OCI-LY7 (cell line): ENCODE measurements at regions not wholly inside any gene's neighbourhood (a gene's known extent, or its start where the extent isn't known, plus 50 kb on each side); places are given as distances from the start of the nearest gene placed in this dataset.

ENCODE experiments used
- BruUV-seq: library from RNA; stranded (reverse); fragments of 400-500 nt; replicated peaks from 2 replicates; lab custom pipeline; 2021; lab: Mats Ljungman, UMichigan
- CTCF ChIA-PET: fragments of 300-600 bp; sonication (Branson Sonifier 250); formaldehyde crosslinking; loops from one replicate; lab custom pipeline; 2022; ENCODE audit warnings: antibody characterized with exemption; ENCODE audit not compliant: unreplicated experiment; lab: Charles Lee
- POLR2A ChIA-PET: fragments of 300-600 bp; sonication (Branson Sonifier 250); formaldehyde crosslinking; loops from one replicate; lab custom pipeline; 2022; ENCODE audit warnings: antibody characterized with exemption; lab: Charles Lee
- DNase-seq: peaks from one replicate; pipeline ENCODE4 v3.0.0-alpha.2; 2015; ENCODE audit warnings: low spot score
- H2AFZ ChIP-seq: fragments of 200-600 bp; sonication (generic), shearing (Covaris generic); 2 replicates; pipeline ENCODE4 v1.6.1; 2014; ENCODE audit warnings: mild to moderate bottlenecking, antibody characterized with exemption, low read length, moderate library complexity
- H3K27ac ChIP-seq: fragments of 200-600 bp; sonication (generic); 2 replicates; pipeline ENCODE4 v1.5.1; 2014; ENCODE audit warnings: mixed run types, low read depth, mild to moderate bottlenecking, moderate library complexity, low read length, inconsistent platforms; ENCODE audit not compliant: poor library complexity, severe bottlenecking
- H3K36me3 ChIP-seq: fragments of 200-600 bp; sonication (generic); 2 replicates; pipeline ENCODE4 v1.6.1; 2014; ENCODE audit warnings: mild to moderate bottlenecking, antibody characterized with exemption, low read length, moderate library complexity, mixed read lengths; ENCODE audit not compliant: insufficient read depth
- H3K4me1 ChIP-seq: fragments of 200-600 bp; sonication (generic); 2 replicates; pipeline ENCODE4 v1.5.1; 2014; ENCODE audit warnings: mild to moderate bottlenecking, low read length; ENCODE audit not compliant: insufficient read depth, poor library complexity, severe bottlenecking
- H3K4me2 ChIP-seq: fragments of 200-600 bp; sonication (generic); 2 replicates; pipeline ENCODE4 v1.6.1; 2014; ENCODE audit warnings: mild to moderate bottlenecking, low read length
- H3K4me3 ChIP-seq: fragments of 200-600 bp; sonication (generic); 2 replicates; pipeline ENCODE4 v1.5.1; 2014; ENCODE audit warnings: mild to moderate bottlenecking, low read depth, low read length; ENCODE audit not compliant: poor library complexity, severe bottlenecking
- H3K79me2 ChIP-seq: fragments of 200-600 bp; sonication (generic); 2 replicates; pipeline ENCODE4 v1.6.1; 2016; ENCODE audit warnings: low read depth, mild to moderate bottlenecking, low read length, moderate library complexity, mixed read lengths; ENCODE audit not compliant: insufficient read depth
- H3K9me2 ChIP-seq: fragments of 200-600 bp; sonication (generic); 2 replicates; pipeline ENCODE4 v1.6.1; 2016; ENCODE audit warnings: mild to moderate bottlenecking, low read length, mixed read lengths; ENCODE audit not compliant: insufficient read depth
- H3K9me3 ChIP-seq: fragments of 200-600 bp; sonication (generic); 2 replicates; pipeline ENCODE4 v1.6.1; 2014; ENCODE audit warnings: mild to moderate bottlenecking, mixed run types, low read length, mixed read lengths
- H4K20me1 ChIP-seq: fragments of 200-600 bp; sonication (generic); 2 replicates; pipeline ENCODE4 v1.6.1; 2014; ENCODE audit warnings: mild to moderate bottlenecking, antibody characterized with exemption, low read length, moderate library complexity, mixed read lengths; ENCODE audit not compliant: insufficient read depth
- EZH2phosphoT487 ChIP-seq: fragments of 200-600 bp; sonication (generic); IDR thresholded peaks from 2 replicates; pipeline ENCODE4 v1.6.1; 2018; ENCODE audit warnings: low read depth, borderline replicate concordance, mild to moderate bottlenecking, mixed run types, antibody characterized with exemption, low read length, moderate library complexity, mixed read lengths
- intact Hi-C: fragments of 100-400 bp; cut with micrococcal nuclease; formaldehyde crosslinking; loops from one replicate; pipeline ENCODE4 v1.10.0; 2022; ENCODE audit not compliant: unreplicated experiment
- TF ChIP-seq, protein P1 (sequence below): fragments of 200-600 bp; sonication (generic); conservative IDR thresholded peaks from 2 replicates; pipeline ENCODE4 v1.5.1; 2014; ENCODE audit warnings: mild to moderate bottlenecking, antibody characterized with exemption, low read length, moderate library complexity, mixed read lengths

GRCh38 chr18:33863912-33864311 lies 285.9 kb downstream of the ASXL3 start:
- intact Hi-C loops = no loop called here
- DNase-seq = no peak
- Histone ChIP-seq H3K9me2 (no peaks in the 10 kb centered on the region), H3K4me3 (no peak overlapping the region), H3K9me3 (peaks cover 16% of the 10 kb centered on the region; the same call in 1 of the 2 replicates), H3K27ac (no peak overlapping the region), H3K4me2 (no peak overlapping the region), H3K79me2 (peaks cover 5% of the 10 kb centered on the region; the same call in 1 of the 2 replicates), H4K20me1 (no peaks in the 10 kb centered on the region), H2AFZ (no peak overlapping the region), H3K4me1 (no peaks in the 10 kb centered on the region), H3K36me3 (peaks cover 66% of the 10 kb centered on the region)
- ChIA-PET POLR2A (no interaction called here), CTCF (no interaction called here)
- BruUV-seq = no TSS peak
- TF ChIP-seq, protein P1, sequence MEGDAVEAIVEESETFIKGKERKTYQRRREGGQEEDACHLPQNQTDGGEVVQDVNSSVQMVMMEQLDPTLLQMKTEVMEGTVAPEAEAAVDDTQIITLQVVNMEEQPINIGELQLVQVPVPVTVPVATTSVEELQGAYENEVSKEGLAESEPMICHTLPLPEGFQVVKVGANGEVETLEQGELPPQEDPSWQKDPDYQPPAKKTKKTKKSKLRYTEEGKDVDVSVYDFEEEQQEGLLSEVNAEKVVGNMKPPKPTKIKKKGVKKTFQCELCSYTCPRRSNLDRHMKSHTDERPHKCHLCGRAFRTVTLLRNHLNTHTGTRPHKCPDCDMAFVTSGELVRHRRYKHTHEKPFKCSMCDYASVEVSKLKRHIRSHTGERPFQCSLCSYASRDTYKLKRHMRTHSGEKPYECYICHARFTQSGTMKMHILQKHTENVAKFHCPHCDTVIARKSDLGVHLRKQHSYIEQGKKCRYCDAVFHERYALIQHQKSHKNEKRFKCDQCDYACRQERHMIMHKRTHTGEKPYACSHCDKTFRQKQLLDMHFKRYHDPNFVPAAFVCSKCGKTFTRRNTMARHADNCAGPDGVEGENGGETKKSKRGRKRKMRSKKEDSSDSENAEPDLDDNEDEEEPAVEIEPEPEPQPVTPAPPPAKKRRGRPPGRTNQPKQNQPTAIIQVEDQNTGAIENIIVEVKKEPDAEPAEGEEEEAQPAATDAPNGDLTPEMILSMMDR = no peak
- no peak for TF ChIP-seq EZH2phosphoT487

GRCh38 chr18:33854827-33855139 lies 276.8 kb downstream of the ASXL3 start:
- peak; percentile 33 for DNase-seq
- TF ChIP-seq EZH2phosphoT487 = no peak
- TF ChIP-seq, protein P1 = no peak
- CTCF ChIA-PET = interaction anchor here (1.9 kb wide), 1 partner anchor 11 kb away, joined by 7 read pairs; no protein-coding TSS in a partner anchor
- Histone ChIP-seq H3K4me3 (peak overlapping the region; percentile 74), H4K20me1 (no peaks in the 10 kb centered on the region), H3K79me2 (peaks cover 69% of the 10 kb centered on the region; the same call in 1 of the 2 replicates), H3K9me2 (no peaks in the 10 kb centered on the region), H3K4me2 (peak overlapping the region; percentile 93), H3K36me3 (peaks cover 25% of the 10 kb centered on the region), H2AFZ (no peak overlapping the region), H3K4me1 (peaks cover 59% of the 10 kb centered on the region), H3K9me3 (peaks cover 8% of the 10 kb centered on the region; the same call in 1 of the 2 replicates), H3K27ac (peak overlapping the region; percentile 100)
- POLR2A ChIA-PET = interaction anchor here (0.5 to 8.9 kb wide), 5 partner anchors 12 to 80 kb away, joined by 3 to 133 read pairs (median 10); no protein-coding TSS in a partner anchor
- BruUV-seq = no TSS peak
- intact Hi-C loops = loop anchor here (2.0 to 5.0 kb wide), 2 partner anchors 18 to 1052 kb away; no protein-coding TSS in a partner anchor
